DMS79 treated with DMSO at 0.1 percent for 48 hours (cell line): ENCODE measurements at regions not wholly inside any gene's neighbourhood (a gene's known extent, or its start where the extent isn't known, plus 50 kb on each side); places are given as distances from the start of the nearest gene placed in this dataset.

ENCODE experiments used
- DNase-seq: peaks from one replicate; lab custom pipeline; 2025; lab: John Stamatoyannopoulos, UW

GRCh38 chr18:78928076-78928475, 51.5 kb upstream of the SALL3 start:
- DNase-seq, result no peak

- no peak for DNase-seq
These were observed 50.1 kb upstream of the SALL3 start for GRCh38 chr18:78929516-78929915.
